ENCODE measurements at regions not wholly inside any gene's neighbourhood (a gene's known extent, or its start where the extent isn't known, plus 50 kb on each side); places are given as distances from the start of the nearest gene placed in this dataset.
"Not testable (repeated sequence)": the region's sequence is repeated elsewhere in the genome, so short reads cannot be mapped to it uniquely, and the experiment has no call there.

- TF ChIP-seq CTCF (conservative IDR thresholded peaks at IDR 0.05; ENCODE audit: low read depth in 2 of 2); NANOG (IDR thresholded peaks at IDR 0.05; ENCODE audit: borderline replicate concordance); REST (IDR thresholded peaks at IDR 0.05; ENCODE audit: unreplicated experiment); ETS1 (IDR thresholded peaks at IDR 0.05); ZNF462 (CRISPR knock-in tag; IDR thresholded peaks at IDR 0.05); POLR2AphosphoS5 (IDR thresholded peaks at IDR 0.05; ENCODE audit: low read depth): not testable (repeated sequence)
These were observed 2655.5 kb upstream of the DEFB115 start for GRCh38 chr20:28602006-28602402.

Data from GM23338 (cell line).